ENCODE measurements at regions not wholly inside any gene's neighbourhood (a gene's known extent, or its start where the extent isn't known, plus 50 kb on each side); places are given as distances from the start of the nearest gene placed in this dataset.

DNA sequence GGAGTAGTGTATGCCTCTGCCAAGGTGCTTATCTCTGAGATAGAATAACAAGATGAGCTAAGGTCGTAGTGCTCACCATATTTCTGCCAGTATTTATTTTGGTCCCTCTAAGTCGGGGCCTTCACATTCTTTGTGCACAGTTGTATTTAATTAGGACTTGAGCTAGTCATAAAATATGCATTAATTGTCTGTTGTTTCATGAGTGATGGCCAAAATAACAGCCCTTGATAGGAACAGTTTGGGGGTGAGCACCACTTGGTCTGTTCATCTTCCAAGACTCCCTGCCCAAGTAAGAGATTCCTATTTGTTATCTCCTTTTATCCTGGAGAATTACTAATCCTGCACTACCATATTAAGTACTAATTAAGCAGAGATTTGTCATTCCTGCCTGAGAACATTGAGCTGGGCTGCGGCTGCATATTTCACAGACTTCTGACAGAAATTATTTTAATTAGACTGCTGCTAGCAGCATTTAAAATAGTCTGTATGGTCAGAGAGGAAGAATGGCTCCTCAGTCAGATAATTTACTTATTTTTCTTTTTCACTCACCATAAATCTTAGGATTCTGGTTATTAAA is 435.1 kb downstream of the MTX2 start:
- TF ChIP-seq BHLHE40 (IDR thresholded peaks at IDR 0.05; ENCODE audit: low read depth, low read length) (no peak), EHMT2 (IDR thresholded peaks at IDR 0.05; ENCODE audit: low read depth) (no peak), MYC (IDR thresholded peaks at IDR 0.05; ENCODE audit: borderline replicate concordance, low read length) (no peak), JUNB (IDR thresholded peaks at IDR 0.05) (no peak), SMC3 (IDR thresholded peaks at IDR 0.05) (no peak), SREBF2 (IDR thresholded peaks at IDR 0.05) (no peak), CEBPB (IDR thresholded peaks at IDR 0.05) (no peak), RAD21 (conservative IDR thresholded peaks at IDR 0.05 in 1 of 2, IDR thresholded peaks at IDR 0.05 in 1 of 2) (no peak), POLR2AphosphoS2 (conservative IDR thresholded peaks at IDR 0.05; ENCODE audit: low read length) (no peak)
- TF ChIP-seq, protein P1, sequence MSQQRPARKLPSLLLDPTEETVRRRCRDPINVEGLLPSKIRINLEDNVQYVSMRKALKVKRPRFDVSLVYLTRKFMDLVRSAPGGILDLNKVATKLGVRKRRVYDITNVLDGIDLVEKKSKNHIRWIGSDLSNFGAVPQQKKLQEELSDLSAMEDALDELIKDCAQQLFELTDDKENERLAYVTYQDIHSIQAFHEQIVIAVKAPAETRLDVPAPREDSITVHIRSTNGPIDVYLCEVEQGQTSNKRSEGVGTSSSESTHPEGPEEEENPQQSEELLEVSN (IDR thresholded peaks at IDR 0.05; ENCODE audit: borderline replicate concordance, low read depth) = no peak
- TF ChIP-seq, protein P2, sequence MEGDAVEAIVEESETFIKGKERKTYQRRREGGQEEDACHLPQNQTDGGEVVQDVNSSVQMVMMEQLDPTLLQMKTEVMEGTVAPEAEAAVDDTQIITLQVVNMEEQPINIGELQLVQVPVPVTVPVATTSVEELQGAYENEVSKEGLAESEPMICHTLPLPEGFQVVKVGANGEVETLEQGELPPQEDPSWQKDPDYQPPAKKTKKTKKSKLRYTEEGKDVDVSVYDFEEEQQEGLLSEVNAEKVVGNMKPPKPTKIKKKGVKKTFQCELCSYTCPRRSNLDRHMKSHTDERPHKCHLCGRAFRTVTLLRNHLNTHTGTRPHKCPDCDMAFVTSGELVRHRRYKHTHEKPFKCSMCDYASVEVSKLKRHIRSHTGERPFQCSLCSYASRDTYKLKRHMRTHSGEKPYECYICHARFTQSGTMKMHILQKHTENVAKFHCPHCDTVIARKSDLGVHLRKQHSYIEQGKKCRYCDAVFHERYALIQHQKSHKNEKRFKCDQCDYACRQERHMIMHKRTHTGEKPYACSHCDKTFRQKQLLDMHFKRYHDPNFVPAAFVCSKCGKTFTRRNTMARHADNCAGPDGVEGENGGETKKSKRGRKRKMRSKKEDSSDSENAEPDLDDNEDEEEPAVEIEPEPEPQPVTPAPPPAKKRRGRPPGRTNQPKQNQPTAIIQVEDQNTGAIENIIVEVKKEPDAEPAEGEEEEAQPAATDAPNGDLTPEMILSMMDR (IDR thresholded peaks at IDR 0.05) = no peak
- TF ChIP-seq, protein P3, sequence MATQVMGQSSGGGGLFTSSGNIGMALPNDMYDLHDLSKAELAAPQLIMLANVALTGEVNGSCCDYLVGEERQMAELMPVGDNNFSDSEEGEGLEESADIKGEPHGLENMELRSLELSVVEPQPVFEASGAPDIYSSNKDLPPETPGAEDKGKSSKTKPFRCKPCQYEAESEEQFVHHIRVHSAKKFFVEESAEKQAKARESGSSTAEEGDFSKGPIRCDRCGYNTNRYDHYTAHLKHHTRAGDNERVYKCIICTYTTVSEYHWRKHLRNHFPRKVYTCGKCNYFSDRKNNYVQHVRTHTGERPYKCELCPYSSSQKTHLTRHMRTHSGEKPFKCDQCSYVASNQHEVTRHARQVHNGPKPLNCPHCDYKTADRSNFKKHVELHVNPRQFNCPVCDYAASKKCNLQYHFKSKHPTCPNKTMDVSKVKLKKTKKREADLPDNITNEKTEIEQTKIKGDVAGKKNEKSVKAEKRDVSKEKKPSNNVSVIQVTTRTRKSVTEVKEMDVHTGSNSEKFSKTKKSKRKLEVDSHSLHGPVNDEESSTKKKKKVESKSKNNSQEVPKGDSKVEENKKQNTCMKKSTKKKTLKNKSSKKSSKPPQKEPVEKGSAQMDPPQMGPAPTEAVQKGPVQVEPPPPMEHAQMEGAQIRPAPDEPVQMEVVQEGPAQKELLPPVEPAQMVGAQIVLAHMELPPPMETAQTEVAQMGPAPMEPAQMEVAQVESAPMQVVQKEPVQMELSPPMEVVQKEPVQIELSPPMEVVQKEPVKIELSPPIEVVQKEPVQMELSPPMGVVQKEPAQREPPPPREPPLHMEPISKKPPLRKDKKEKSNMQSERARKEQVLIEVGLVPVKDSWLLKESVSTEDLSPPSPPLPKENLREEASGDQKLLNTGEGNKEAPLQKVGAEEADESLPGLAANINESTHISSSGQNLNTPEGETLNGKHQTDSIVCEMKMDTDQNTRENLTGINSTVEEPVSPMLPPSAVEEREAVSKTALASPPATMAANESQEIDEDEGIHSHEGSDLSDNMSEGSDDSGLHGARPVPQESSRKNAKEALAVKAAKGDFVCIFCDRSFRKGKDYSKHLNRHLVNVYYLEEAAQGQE (IDR thresholded peaks at IDR 0.05) = no peak
- TF ChIP-seq, protein P4, sequence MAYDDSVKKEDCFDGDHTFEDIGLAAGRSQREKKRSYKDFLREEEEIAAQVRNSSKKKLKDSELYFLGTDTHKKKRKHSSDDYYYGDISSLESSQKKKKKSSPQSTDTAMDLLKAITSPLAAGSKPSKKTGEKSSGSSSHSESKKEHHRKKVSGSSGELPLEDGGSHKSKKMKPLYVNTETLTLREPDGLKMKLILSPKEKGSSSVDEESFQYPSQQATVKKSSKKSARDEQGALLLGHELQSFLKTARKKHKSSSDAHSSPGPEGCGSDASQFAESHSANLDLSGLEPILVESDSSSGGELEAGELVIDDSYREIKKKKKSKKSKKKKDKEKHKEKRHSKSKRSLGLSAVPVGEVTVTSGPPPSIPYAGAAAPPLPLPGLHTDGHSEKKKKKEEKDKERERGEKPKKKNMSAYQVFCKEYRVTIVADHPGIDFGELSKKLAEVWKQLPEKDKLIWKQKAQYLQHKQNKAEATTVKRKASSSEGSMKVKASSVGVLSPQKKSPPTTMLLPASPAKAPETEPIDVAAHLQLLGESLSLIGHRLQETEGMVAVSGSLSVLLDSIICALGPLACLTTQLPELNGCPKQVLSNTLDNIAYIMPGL (CRISPR knock-in tag; IDR thresholded peaks at IDR 0.05; ENCODE audit: borderline replicate concordance) = no peak

Data from A549 (cell line).